PC-3 (cell line): ENCODE measurements at regions not wholly inside any gene's neighbourhood (a gene's known extent, or its start where the extent isn't known, plus 50 kb on each side); places are given as distances from the start of the nearest gene placed in this dataset.

ENCODE experiments used
- ATAC-seq: fragments of 200-7000 bp; cut with Tn5 transposase; 2 replicates; pipeline ENCODE4 v1.9.1; 2020; ENCODE audit warnings: mild to moderate bottlenecking, moderate library complexity
- BruUV-seq: library from RNA; stranded (reverse); fragments of 400-500 nt; replicated peaks from 2 replicates; lab custom pipeline; 2021; lab: Mats Ljungman, UMichigan
- CTCF ChIA-PET: fragments of 300-600 bp; sonication (Branson Sonifier 250); formaldehyde crosslinking; loops from one replicate; lab custom pipeline; 2022; ENCODE audit warnings: antibody characterized with exemption; lab: Charles Lee
- POLR2A ChIA-PET: fragments of 300-600 bp; sonication (Branson Sonifier 250); formaldehyde crosslinking; loops from one replicate; lab custom pipeline; 2022; ENCODE audit warnings: antibody characterized with exemption; ENCODE audit not compliant: unreplicated experiment; lab: Charles Lee
- DNase-seq: peaks from one replicate; pipeline ENCODE4 v3.0.0-alpha.2; 2015
- H2AFZ ChIP-seq: fragments of 300-600 bp; sonication (generic); 2 replicates; pipeline ENCODE4 v1.6.0; 2016; ENCODE audit warnings: antibody characterized with exemption, low read length
- H3F3A ChIP-seq: fragments of 300-600 bp; sonication (generic); one replicate; pipeline ENCODE4 v1.6.0; 2017; ENCODE audit warnings: antibody characterized with exemption, low read length, control low read depth, mild to moderate bottlenecking; ENCODE audit not compliant: unreplicated experiment
- H3K27ac ChIP-seq: fragments of 300-600 bp; sonication (generic); 2 replicates; pipeline ENCODE4 v1.5.1; 2016; ENCODE audit warnings: mild to moderate bottlenecking, low read length
- H3K27me3 ChIP-seq: fragments of 300-600 bp; sonication (generic); 2 replicates; pipeline ENCODE4 v1.6.1; 2016; ENCODE audit warnings: low read length, mixed read lengths
- H3K36me3 ChIP-seq: fragments of 300-600 bp; sonication (generic); 2 replicates; pipeline ENCODE4 v1.6.1; 2016; ENCODE audit warnings: low read depth, mixed run types, low read length, mixed read lengths
- H3K4me1 ChIP-seq: fragments of 300-600 bp; sonication (generic); 2 replicates; pipeline ENCODE4 v1.5.1; 2016; ENCODE audit warnings: low read length; ENCODE audit not compliant: insufficient read depth
- H3K4me2 ChIP-seq: fragments of 300-600 bp; sonication (generic); 2 replicates; pipeline ENCODE4 v1.6.0; 2016; ENCODE audit warnings: low read length
- H3K4me3 ChIP-seq: fragments of 300-600 bp; sonication (generic); 2 replicates; pipeline ENCODE4 v1.5.1; 2016; ENCODE audit warnings: mild to moderate bottlenecking, low read length, mixed read lengths
- H3K79me2 ChIP-seq: fragments of 300-600 bp; sonication (generic); 2 replicates; pipeline ENCODE4 v1.6.1; 2017; ENCODE audit warnings: low read length, mixed read lengths
- H3K9ac ChIP-seq: fragments of 300-600 bp; sonication (generic); 2 replicates; pipeline ENCODE4 v1.6.0; 2016; ENCODE audit warnings: mild to moderate bottlenecking, low read length
- H3K9me2 ChIP-seq: fragments of 300-600 bp; sonication (generic); replicated peaks from 2 replicates; pipeline ENCODE4 v1.6.1; 2016; ENCODE audit warnings: mixed run types, low read length, mixed read lengths
- H3K9me3 ChIP-seq: fragments of 300-600 bp; sonication (generic); 2 replicates; pipeline ENCODE4 v1.6.1; 2016; ENCODE audit warnings: low read length, mixed read lengths
- H4K20me1 ChIP-seq: fragments of 300-600 bp; sonication (generic); 2 replicates; pipeline ENCODE4 v1.6.1; 2016; ENCODE audit warnings: low read length, mixed read lengths
- CTCF ChIP-seq: fragments of 300-600 bp; sonication (generic); conservative IDR thresholded peaks from 2 replicates; pipeline ENCODE4 v1.5.1; 2017; ENCODE audit warnings: antibody characterized with exemption, low read depth, mild to moderate bottlenecking, low read length
- EZH2 ChIP-seq: fragments of 300-600 bp; sonication (generic); IDR thresholded peaks from one replicate; pipeline ENCODE4 v1.6.1; 2017; ENCODE audit warnings: antibody characterized with exemption, mild to moderate bottlenecking, low read length; ENCODE audit not compliant: unreplicated experiment
- EZH2phosphoT487 ChIP-seq: fragments of 300-600 bp; sonication (generic); IDR thresholded peaks from 2 replicates; pipeline ENCODE4 v1.6.1; 2018; ENCODE audit warnings: mild to moderate bottlenecking, antibody characterized with exemption, low read length, borderline replicate concordance
- intact Hi-C: fragments of 100-400 bp; cut with micrococcal nuclease; formaldehyde crosslinking; loops from 2 replicates; pipeline ENCODE4 v1.9.0; 2023

GRCh38 chr2:43085929-43086328, 140.5 kb downstream of the ZFP36L2 start:
- TSS peak; percentile 46 for BruUV-seq
- DNase-seq (no peak), ATAC-seq (no peak)
- no peak overlapping the region for H3K4me3 ChIP-seq
- no peaks in the 10 kb centered on the region for H3K9me3 ChIP-seq
- H3F3A ChIP-seq: no peaks in the 10 kb centered on the region
- intact Hi-C loops: no loop called here
- H4K20me1 ChIP-seq: no peaks in the 10 kb centered on the region
- ChIA-PET POLR2A (interaction anchor here (0.6 kb wide), 1 partner anchor 260 kb away, joined by 3 read pairs; no protein-coding TSS in a partner anchor), CTCF (no interaction called here)
- H3K4me2 ChIP-seq: peak overlapping the region; percentile 32; the same call in 1 of the 2 replicates
- peak overlapping the region; percentile 82 for H3K27ac ChIP-seq
- H3K9ac ChIP-seq: peak overlapping the region; percentile 23; the same call in 1 of the 2 replicates
- H3K27me3 ChIP-seq: no peaks in the 10 kb centered on the region
- H3K4me1 ChIP-seq: peaks cover 62% of the 10 kb centered on the region
- H3K79me2 ChIP-seq: no peaks in the 10 kb centered on the region
- TF ChIP-seq EZH2: no peak
- no peak for TF ChIP-seq EZH2phosphoT487
- no peaks in the 10 kb centered on the region for H3K36me3 ChIP-seq
- no peak overlapping the region for H2AFZ ChIP-seq
- H3K9me2 ChIP-seq: no peaks in the 10 kb centered on the region

DNA sequence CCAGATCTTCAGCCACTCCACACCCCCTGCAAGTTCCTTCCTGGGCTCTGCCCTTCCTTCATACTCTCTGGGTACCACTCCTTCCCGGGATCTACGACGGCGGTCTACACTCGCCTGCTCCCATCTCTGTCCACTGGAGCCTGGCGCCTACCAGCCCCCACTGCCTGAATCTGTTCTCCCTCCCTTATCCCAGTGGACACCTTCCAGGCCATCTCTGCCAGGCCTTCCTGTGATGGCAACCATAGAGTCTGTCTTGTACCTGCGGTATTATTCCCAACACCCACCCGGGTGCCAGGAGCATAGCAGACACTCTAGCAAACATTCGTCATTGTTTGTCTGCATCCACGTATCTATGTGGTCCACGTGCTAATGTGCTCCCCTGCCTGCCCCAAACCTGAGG, 140.9 kb downstream of the ZFP36L2 start:
- H3K4me1 ChIP-seq: peaks cover 62% of the 10 kb centered on the region
- no peaks in the 10 kb centered on the region for H3K9me2 ChIP-seq
- H3F3A ChIP-seq: no peaks in the 10 kb centered on the region
- no peak overlapping the region for H3K4me2 ChIP-seq
- no peaks in the 10 kb centered on the region for H4K20me1 ChIP-seq
- ATAC-seq: no peak
- H3K9me3 ChIP-seq: no peaks in the 10 kb centered on the region
- H3K27me3 ChIP-seq: no peaks in the 10 kb centered on the region
- no peak for TF ChIP-seq CTCF
- TF ChIP-seq EZH2phosphoT487: no peak
- intact Hi-C loops: no loop called here
- H3K36me3 ChIP-seq: no peaks in the 10 kb centered on the region
- peak overlapping the region; percentile 82 for H3K27ac ChIP-seq
- POLR2A ChIA-PET: no interaction called here
- no peak overlapping the region for H3K4me3 ChIP-seq
- peak overlapping the region; percentile 23; the same call in 1 of the 2 replicates for H3K9ac ChIP-seq
- no peaks in the 10 kb centered on the region for H3K79me2 ChIP-seq
- no TSS peak for BruUV-seq
- no peak overlapping the region for H2AFZ ChIP-seq
- no peak for DNase-seq
- CTCF ChIA-PET: no interaction called here

GRCh38 chr2:43084699-43085091, 141.7 kb downstream of the ZFP36L2 start:
- no peak for TF ChIP-seq CTCF
- no peak for TF ChIP-seq EZH2
- no peak for TF ChIP-seq EZH2phosphoT487
- ATAC-seq (no peak), DNase-seq (no peak)
- no TSS peak for BruUV-seq
- no peaks in the 10 kb centered on the region for H3K79me2 ChIP-seq
- peaks cover 62% of the 10 kb centered on the region for H3K4me1 ChIP-seq
- no peaks in the 10 kb centered on the region for H3F3A ChIP-seq
- no peaks in the 10 kb centered on the region for H3K27me3 ChIP-seq
- H3K4me3 ChIP-seq: no peak overlapping the region
- H4K20me1 ChIP-seq: no peaks in the 10 kb centered on the region
- no peak overlapping the region for H3K4me2 ChIP-seq
- no peak overlapping the region for H2AFZ ChIP-seq
- H3K27ac ChIP-seq: no peak overlapping the region
- no peaks in the 10 kb centered on the region for H3K9me3 ChIP-seq
- ChIA-PET CTCF (no interaction called here), POLR2A (no interaction called here)
- no peaks in the 10 kb centered on the region for H3K36me3 ChIP-seq
- intact Hi-C loops: no loop called here
- no peaks in the 10 kb centered on the region for H3K9me2 ChIP-seq
- H3K9ac ChIP-seq: no peak overlapping the region
